Loucy (cell line): ENCODE measurements at regions not wholly inside any gene's neighbourhood (a gene's known extent, or its start where the extent isn't known, plus 50 kb on each side); places are given as distances from the start of the nearest gene placed in this dataset.

Source experiments
- H2AFZ ChIP-seq: fragments of 200-600 bp; sonication (generic); 2 replicates; pipeline ENCODE4 v1.6.0; 2016; ENCODE audit warnings: antibody characterized with exemption, mild to moderate bottlenecking, low read length, moderate library complexity
- H3F3A ChIP-seq: fragments of 200-600 bp; 2 replicates; pipeline ENCODE4 v1.6.0; 2016; ENCODE audit warnings: antibody characterized with exemption, low read depth, mild to moderate bottlenecking
- H3K27me3 ChIP-seq: fragments of 200-600 bp; sonication (generic); 2 replicates; pipeline ENCODE4 v1.6.1; 2014; ENCODE audit warnings: low read length, mild to moderate bottlenecking; ENCODE audit not compliant: insufficient read depth, poor library complexity, severe bottlenecking
- H3K36me3 ChIP-seq: fragments of 200-600 bp; sonication (generic); 2 replicates; pipeline ENCODE4 v1.6.1; 2016; ENCODE audit warnings: low read length; ENCODE audit not compliant: insufficient read depth
- H3K4me1 ChIP-seq: fragments of 200-600 bp; sonication (generic); 2 replicates; pipeline ENCODE4 v1.5.1; 2014; ENCODE audit warnings: low read length, mild to moderate bottlenecking; ENCODE audit not compliant: insufficient read depth, poor library complexity, severe bottlenecking
- H3K4me2 ChIP-seq: fragments of 200-600 bp; sonication (generic); 2 replicates; pipeline ENCODE4 v1.6.0; 2014; ENCODE audit warnings: antibody characterized with exemption, low read length, low read depth, mild to moderate bottlenecking; ENCODE audit not compliant: poor library complexity, severe bottlenecking
- H3K4me3 ChIP-seq: fragments of 200-600 bp; sonication (generic); 2 replicates; pipeline ENCODE4 v1.5.1; 2014; ENCODE audit warnings: low read length, mild to moderate bottlenecking, mixed read lengths; ENCODE audit not compliant: poor library complexity, severe bottlenecking
- H3K79me2 ChIP-seq: fragments of 200-600 bp; sonication (generic); 2 replicates; pipeline ENCODE4 v1.6.1; 2014; ENCODE audit warnings: low read length; ENCODE audit not compliant: insufficient read depth
- H3K9ac ChIP-seq: fragments of 200-600 bp; sonication (generic); 2 replicates; pipeline ENCODE4 v1.6.0; 2014; ENCODE audit warnings: mild to moderate bottlenecking, low read depth, low read length, moderate library complexity; ENCODE audit not compliant: poor library complexity, severe bottlenecking
- H3K9me2 ChIP-seq: fragments of 200-600 bp; sonication (generic); replicated peaks from 2 replicates; pipeline ENCODE4 v1.6.1; 2016; ENCODE audit warnings: low read depth, low read length, mixed read lengths
- H3K9me3 ChIP-seq: fragments of 200-600 bp; sonication (generic); 2 replicates; pipeline ENCODE4 v1.6.1; 2014; ENCODE audit warnings: mild to moderate bottlenecking, antibody characterized with exemption, low read length, low read depth; ENCODE audit not compliant: insufficient read depth
- H4K20me1 ChIP-seq: fragments of 200-600 bp; sonication (generic); 2 replicates; pipeline ENCODE4 v1.6.0; 2014; ENCODE audit warnings: antibody characterized with exemption, low read length, mild to moderate bottlenecking; ENCODE audit not compliant: insufficient read depth, poor library complexity, severe bottlenecking
- EZH2phosphoT487 ChIP-seq: fragments of 200-600 bp; IDR thresholded peaks from 2 replicates; pipeline ENCODE4 v1.6.1; 2018; ENCODE audit warnings: antibody characterized with exemption, mild to moderate bottlenecking, moderate library complexity, borderline replicate concordance
- TF ChIP-seq, protein P1 (sequence below): fragments of 200-600 bp; sonication (generic); conservative IDR thresholded peaks from 2 replicates; pipeline ENCODE4 v1.5.1; 2014; ENCODE audit warnings: mild to moderate bottlenecking, antibody characterized with exemption, low read length

- no peaks in the 10 kb centered on the region for H3K9me3 ChIP-seq
- H3K27me3 ChIP-seq: no peaks in the 10 kb centered on the region
- H3F3A ChIP-seq: no peaks in the 10 kb centered on the region
- H3K4me1 ChIP-seq: no peaks in the 10 kb centered on the region
- no peak overlapping the region for H3K9ac ChIP-seq
- no peak overlapping the region for H3K4me3 ChIP-seq
- no peak overlapping the region for H3K4me2 ChIP-seq
- H2AFZ ChIP-seq: no peak overlapping the region
- H3K79me2 ChIP-seq: no peaks in the 10 kb centered on the region
- H3K36me3 ChIP-seq: no peaks in the 10 kb centered on the region
- no peaks in the 10 kb centered on the region for H3K9me2 ChIP-seq
- no peaks in the 10 kb centered on the region for H4K20me1 ChIP-seq
- no peak for TF ChIP-seq EZH2phosphoT487
- TF ChIP-seq, protein P1, sequence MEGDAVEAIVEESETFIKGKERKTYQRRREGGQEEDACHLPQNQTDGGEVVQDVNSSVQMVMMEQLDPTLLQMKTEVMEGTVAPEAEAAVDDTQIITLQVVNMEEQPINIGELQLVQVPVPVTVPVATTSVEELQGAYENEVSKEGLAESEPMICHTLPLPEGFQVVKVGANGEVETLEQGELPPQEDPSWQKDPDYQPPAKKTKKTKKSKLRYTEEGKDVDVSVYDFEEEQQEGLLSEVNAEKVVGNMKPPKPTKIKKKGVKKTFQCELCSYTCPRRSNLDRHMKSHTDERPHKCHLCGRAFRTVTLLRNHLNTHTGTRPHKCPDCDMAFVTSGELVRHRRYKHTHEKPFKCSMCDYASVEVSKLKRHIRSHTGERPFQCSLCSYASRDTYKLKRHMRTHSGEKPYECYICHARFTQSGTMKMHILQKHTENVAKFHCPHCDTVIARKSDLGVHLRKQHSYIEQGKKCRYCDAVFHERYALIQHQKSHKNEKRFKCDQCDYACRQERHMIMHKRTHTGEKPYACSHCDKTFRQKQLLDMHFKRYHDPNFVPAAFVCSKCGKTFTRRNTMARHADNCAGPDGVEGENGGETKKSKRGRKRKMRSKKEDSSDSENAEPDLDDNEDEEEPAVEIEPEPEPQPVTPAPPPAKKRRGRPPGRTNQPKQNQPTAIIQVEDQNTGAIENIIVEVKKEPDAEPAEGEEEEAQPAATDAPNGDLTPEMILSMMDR: no peak
Measured at GRCh38 chr2:67251741-67252140, 145.4 kb upstream of the ETAA1 start.

GRCh38 chr2:67255933-67256615 is 141.1 kb upstream of the ETAA1 start:
- H3K27me3 ChIP-seq: no peaks in the 10 kb centered on the region
- TF ChIP-seq, protein P1: no peak
- TF ChIP-seq EZH2phosphoT487: no peak

GRCh38 chr2:67256892-67257291 is 140.2 kb upstream of the ETAA1 start:
- Histone ChIP-seq H3K9ac (no peak overlapping the region), H3K4me3 (no peak overlapping the region), H3K79me2 (no peaks in the 10 kb centered on the region), H3F3A (no peaks in the 10 kb centered on the region), H3K4me1 (no peaks in the 10 kb centered on the region), H3K36me3 (no peaks in the 10 kb centered on the region), H3K27me3 (no peaks in the 10 kb centered on the region), H3K9me2 (no peaks in the 10 kb centered on the region), H2AFZ (no peak overlapping the region), H3K9me3 (no peaks in the 10 kb centered on the region), H3K4me2 (no peak overlapping the region), H4K20me1 (no peaks in the 10 kb centered on the region)
- TF ChIP-seq EZH2phosphoT487: no peak
- TF ChIP-seq, protein P1: no peak

More at GRCh38 chr2:67255933-67256615, 141.1 kb upstream of the ETAA1 start:
- Histone ChIP-seq H3K36me3 (no peaks in the 10 kb centered on the region), H3K9ac (no peak overlapping the region), H3K79me2 (no peaks in the 10 kb centered on the region), H3K9me2 (no peaks in the 10 kb centered on the region), H3F3A (no peaks in the 10 kb centered on the region), H3K4me3 (no peak overlapping the region), H3K4me2 (no peak overlapping the region), H3K4me1 (no peaks in the 10 kb centered on the region), H4K20me1 (no peaks in the 10 kb centered on the region), H2AFZ (no peak overlapping the region), H3K9me3 (no peaks in the 10 kb centered on the region)
